B cell (primary cell): ENCODE measurements at regions not wholly inside any gene's neighbourhood (a gene's known extent, or its start where the extent isn't known, plus 50 kb on each side); places are given as distances from the start of the nearest gene placed in this dataset.

Experiments
- EZH2 ChIP-seq: IDR thresholded peaks from 2 replicates; pipeline ENCODE4 v1.6.1; 2012; ENCODE audit warnings: borderline replicate concordance, low read depth, mild to moderate bottlenecking, moderate library complexity, low read length; ENCODE audit not compliant: insufficient read depth, poor library complexity, severe bottlenecking
- TF ChIP-seq, protein P1 (sequence below): fragments of 200-600 bp; IDR thresholded peaks from one replicate; pipeline ENCODE4 v1.8.0; 2022; ENCODE audit warnings: antibody characterized with exemption, mild to moderate bottlenecking

DNA sequence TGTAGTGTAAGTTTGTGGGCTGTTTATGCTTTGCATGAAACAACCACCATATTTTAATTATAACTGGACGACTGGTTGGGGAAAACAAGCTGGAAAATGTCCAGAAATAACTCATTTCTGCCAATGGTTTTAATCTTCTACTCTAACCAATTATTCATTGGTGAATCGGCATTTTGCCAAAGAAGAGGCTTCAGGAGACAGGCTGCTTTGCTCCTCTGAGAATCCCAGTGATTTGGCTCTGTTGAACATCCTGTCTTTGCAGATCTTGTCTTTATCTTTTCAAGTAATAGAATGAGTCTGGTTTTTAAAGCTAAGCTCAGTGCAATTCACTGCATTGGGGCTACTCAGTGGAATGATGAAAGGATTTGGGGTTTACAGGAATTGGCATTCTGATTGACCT, 109.6 kb downstream of the APOB start:
- TF ChIP-seq, protein P1, sequence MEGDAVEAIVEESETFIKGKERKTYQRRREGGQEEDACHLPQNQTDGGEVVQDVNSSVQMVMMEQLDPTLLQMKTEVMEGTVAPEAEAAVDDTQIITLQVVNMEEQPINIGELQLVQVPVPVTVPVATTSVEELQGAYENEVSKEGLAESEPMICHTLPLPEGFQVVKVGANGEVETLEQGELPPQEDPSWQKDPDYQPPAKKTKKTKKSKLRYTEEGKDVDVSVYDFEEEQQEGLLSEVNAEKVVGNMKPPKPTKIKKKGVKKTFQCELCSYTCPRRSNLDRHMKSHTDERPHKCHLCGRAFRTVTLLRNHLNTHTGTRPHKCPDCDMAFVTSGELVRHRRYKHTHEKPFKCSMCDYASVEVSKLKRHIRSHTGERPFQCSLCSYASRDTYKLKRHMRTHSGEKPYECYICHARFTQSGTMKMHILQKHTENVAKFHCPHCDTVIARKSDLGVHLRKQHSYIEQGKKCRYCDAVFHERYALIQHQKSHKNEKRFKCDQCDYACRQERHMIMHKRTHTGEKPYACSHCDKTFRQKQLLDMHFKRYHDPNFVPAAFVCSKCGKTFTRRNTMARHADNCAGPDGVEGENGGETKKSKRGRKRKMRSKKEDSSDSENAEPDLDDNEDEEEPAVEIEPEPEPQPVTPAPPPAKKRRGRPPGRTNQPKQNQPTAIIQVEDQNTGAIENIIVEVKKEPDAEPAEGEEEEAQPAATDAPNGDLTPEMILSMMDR: no peak
- no peak for TF ChIP-seq EZH2
